ENCODE measurements at regions not wholly inside any gene's neighbourhood (a gene's known extent, or its start where the extent isn't known, plus 50 kb on each side); places are given as distances from the start of the nearest gene placed in this dataset.

DNA sequence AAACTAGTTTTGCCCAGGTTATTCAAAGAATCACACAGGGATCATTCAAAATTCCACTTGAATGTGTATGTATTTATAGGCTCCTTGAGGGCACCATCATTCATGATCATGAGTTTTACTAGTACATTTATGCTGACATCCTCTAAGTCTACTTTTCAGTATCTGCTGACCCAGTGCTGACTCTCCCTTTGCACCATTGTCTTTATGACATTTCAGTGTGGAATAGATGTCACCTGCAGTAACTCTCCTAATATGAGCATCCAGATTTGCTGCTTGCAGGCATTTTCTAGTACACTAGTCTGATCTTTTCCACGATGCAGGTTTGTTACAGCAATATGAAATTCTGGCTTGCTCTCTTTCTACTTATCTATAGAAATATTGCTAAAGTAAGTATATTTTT lies 1603.5 kb downstream of the SI start:
- TF ChIP-seq YY1 (IDR thresholded peaks at IDR 0.05; ENCODE audit: borderline replicate concordance in 1 of 3, control insufficient read depth in 1 of 3, extremely low read depth in 1 of 3, insufficient read depth in 3 of 3, insufficient read length in 1 of 3, insufficient replicate concordance in 2 of 3, low read depth in 1 of 3, low read length in 2 of 3) = no peak
- no peak for TF ChIP-seq PRMT5 (CRISPR knock-in tag; IDR thresholded peaks at IDR 0.05)
- TF ChIP-seq CEBPZ (IDR thresholded peaks at IDR 0.05; ENCODE audit: borderline replicate concordance, low read depth, low read length) = no peak
- TF ChIP-seq CHD7 (IDR thresholded peaks at IDR 0.05; ENCODE audit: low read depth, low read length) = no peak
- no peak for TF ChIP-seq POLR2AphosphoS5 (IDR thresholded peaks at IDR 0.05; ENCODE audit: control insufficient read depth, insufficient read depth, low read depth, low read length)
- no peak for TF ChIP-seq GTF2E2 (tag; IDR thresholded peaks at IDR 0.05)
- no peak for TF ChIP-seq SPI1 (IDR thresholded peaks at IDR 0.05; ENCODE audit: borderline replicate concordance, low read depth, low read length)
- TF ChIP-seq ZKSCAN3 (CRISPR knock-in tag; IDR thresholded peaks at IDR 0.05) = no peak
- TF ChIP-seq GABPB1 (CRISPR knock-in tag; IDR thresholded peaks at IDR 0.05) = no peak
